Brain microvascular endothelial cell (primary cell): ENCODE measurements at regions not wholly inside any gene's neighbourhood (a gene's known extent, or its start where the extent isn't known, plus 50 kb on each side); places are given as distances from the start of the nearest gene placed in this dataset.
A peak's percentile ranks its signal among the peaks of the same experiment; 100 is the strongest.

Experiments
- DNase-seq: peaks from one replicate; pipeline ENCODE4 v3.0.0-alpha.2; 2020
- H3K27ac ChIP-seq: fragments of 250-450 bp; sonication (Bioruptor Pico); 2 replicates; pipeline ENCODE4 v1.5.1; 2020; ENCODE audit warnings: mild to moderate bottlenecking, moderate library complexity
- H3K27me3 ChIP-seq: fragments of 250-450 bp; sonication (Bioruptor Pico); replicated peaks from 2 replicates; pipeline ENCODE4 v1.5.1; 2020; ENCODE audit warnings: mild to moderate bottlenecking
- H3K36me3 ChIP-seq: fragments of 250-450 bp; sonication (Bioruptor Pico); replicated peaks from 2 replicates; pipeline ENCODE4 v1.5.1; 2020; ENCODE audit warnings: mild to moderate bottlenecking
- H3K4me3 ChIP-seq: 2 replicates; pipeline ENCODE4 v1.5.1; 2011; ENCODE audit warnings: low read depth, mild to moderate bottlenecking, control low read depth, low read length, moderate library complexity
- in situ Hi-C: cut with HindIII; loops from 2 replicates; pipeline ENCODE4 v1.10.0; 2017; ENCODE audit warnings: low sequenced_read_pairs, low pct_ligation_motif_present
- TF ChIP-seq, protein P1 (sequence below): IDR thresholded peaks from 2 replicates; pipeline ENCODE4 v1.5.1; 2011; ENCODE audit warnings: low read depth, mild to moderate bottlenecking, moderate library complexity, low read length, control low read depth, inconsistent platforms; ENCODE audit errors: missing control alignments

DNA sequence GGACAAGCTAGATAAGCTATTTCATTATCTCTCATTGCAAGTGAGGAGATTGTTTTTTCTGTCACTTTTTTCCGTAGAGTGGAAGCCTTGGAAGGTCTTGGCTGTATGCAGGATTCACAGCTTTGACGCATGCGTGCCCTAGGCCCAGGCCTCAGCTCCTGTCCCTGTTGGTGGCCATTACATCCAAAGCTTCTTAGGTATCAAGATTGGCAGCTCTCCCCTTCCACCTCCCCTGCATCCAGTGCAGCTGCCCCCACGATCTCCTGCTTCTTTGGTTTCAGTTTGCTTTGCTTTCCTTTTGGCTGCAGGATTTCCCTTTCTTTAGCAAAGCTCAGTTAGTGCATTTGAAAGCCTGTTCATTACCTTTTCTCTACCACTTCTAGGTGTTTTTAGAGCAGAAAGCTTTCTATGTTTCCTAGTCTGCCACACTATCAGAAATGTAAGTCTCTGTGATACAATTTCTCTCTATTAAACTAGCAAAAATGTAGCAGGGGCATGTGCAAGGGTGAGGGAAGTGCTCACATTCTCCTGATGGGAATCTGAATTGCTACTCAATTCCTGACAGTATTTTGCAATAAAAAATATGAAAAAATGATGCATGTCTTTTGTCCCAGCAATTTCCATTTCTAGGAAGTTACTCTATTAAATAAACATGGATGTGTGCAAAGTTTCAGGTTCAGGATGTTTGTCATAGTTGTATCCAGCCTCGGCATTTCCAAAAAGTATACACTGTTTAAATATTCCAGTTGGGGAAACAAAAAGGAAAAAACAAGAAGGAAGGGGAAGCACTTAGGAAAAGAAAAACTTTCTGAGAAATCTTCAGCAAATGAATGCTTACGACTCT is 91.2 kb downstream of the LIPG start:
- Histone ChIP-seq H3K27me3 (no peaks in the 10 kb centered on the region), H3K36me3 (no peaks in the 10 kb centered on the region), H3K27ac (no peak overlapping the region), H3K4me3 (no peak overlapping the region)
- no peak for DNase-seq
- in situ Hi-C loops: no loop called here
- TF ChIP-seq, protein P1, sequence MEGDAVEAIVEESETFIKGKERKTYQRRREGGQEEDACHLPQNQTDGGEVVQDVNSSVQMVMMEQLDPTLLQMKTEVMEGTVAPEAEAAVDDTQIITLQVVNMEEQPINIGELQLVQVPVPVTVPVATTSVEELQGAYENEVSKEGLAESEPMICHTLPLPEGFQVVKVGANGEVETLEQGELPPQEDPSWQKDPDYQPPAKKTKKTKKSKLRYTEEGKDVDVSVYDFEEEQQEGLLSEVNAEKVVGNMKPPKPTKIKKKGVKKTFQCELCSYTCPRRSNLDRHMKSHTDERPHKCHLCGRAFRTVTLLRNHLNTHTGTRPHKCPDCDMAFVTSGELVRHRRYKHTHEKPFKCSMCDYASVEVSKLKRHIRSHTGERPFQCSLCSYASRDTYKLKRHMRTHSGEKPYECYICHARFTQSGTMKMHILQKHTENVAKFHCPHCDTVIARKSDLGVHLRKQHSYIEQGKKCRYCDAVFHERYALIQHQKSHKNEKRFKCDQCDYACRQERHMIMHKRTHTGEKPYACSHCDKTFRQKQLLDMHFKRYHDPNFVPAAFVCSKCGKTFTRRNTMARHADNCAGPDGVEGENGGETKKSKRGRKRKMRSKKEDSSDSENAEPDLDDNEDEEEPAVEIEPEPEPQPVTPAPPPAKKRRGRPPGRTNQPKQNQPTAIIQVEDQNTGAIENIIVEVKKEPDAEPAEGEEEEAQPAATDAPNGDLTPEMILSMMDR: no peak

DNA sequence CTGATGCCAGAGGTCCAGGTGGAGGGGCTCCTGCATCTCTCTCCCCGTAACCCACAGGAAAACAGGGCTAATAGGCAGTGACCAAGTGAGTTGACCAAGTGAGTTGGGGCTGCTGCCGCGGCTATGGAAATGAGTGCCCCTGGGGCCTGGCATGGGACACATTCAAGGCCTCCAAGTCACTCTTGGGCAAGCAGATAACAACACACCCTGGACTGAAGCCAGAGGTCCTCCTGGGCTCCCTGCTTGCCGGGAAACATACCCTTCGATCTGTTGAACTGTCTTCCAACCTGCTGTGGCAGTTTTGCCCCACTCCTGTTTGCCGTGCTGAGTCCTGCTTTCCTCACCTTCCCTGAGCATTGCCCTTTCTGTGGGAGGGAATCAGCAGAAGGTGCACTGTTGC is 89.2 kb downstream of the LIPG start:
- in situ Hi-C loops: no loop called here
- TF ChIP-seq, protein P1: no peak
- Histone ChIP-seq H3K4me3 (no peak overlapping the region), H3K27me3 (no peaks in the 10 kb centered on the region), H3K27ac (no peak overlapping the region), H3K36me3 (no peaks in the 10 kb centered on the region)
- no peak for DNase-seq

DNA sequence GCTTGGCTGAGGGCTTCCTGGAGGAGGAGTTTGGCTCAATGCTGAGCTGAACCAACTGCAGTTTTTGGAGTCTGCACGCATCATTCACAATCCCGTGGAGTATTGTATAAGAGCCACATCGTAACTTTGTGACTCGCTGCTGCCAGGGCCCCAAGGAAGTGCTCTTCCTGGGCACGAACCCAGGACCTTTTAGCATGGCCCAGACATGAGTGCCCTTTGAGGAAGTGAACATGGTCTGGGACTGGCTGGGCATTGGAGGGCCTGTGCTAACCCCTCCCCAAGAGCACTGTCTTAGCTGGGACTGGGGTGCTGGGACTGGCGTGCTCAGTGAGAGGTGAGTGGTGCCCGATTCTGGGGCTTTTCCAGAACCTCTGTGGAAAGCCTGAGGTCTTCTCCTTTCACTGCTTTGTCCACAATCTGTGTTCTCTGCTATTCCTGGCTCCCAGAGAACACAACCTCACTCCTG is 88.6 kb downstream of the LIPG start:
- no peak for DNase-seq
- no peaks in the 10 kb centered on the region for H3K36me3 ChIP-seq
- TF ChIP-seq, protein P1: no peak
- H3K27me3 ChIP-seq: no peaks in the 10 kb centered on the region
- no peak overlapping the region for H3K27ac ChIP-seq
- in situ Hi-C loops: no loop called here
- H3K4me3 ChIP-seq: no peak overlapping the region

DNA sequence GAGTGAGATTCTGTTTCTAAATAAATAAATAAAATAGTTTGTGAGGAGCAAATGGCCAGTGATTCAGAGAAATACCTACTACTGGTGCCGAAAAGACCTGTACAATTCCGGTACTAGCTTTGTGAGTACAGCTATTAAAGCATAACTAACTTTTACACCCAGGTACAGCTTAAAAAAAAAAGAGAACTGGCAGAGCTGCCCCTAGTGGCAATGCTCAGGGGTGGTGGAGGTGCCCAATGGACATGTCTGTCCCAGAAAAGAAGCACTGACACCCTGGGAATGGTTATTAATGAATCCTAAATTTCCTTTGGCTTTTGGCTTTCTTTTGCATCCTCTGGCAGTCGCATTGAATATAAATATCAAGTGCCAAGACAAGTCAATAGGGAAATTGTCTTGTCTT is 87.0 kb downstream of the LIPG start:
- no peaks in the 10 kb centered on the region for H3K36me3 ChIP-seq
- no peak for DNase-seq
- TF ChIP-seq, protein P1: peak; percentile 33
- no peak overlapping the region for H3K27ac ChIP-seq
- H3K27me3 ChIP-seq: no peaks in the 10 kb centered on the region
- in situ Hi-C loops: no loop called here
- no peak overlapping the region for H3K4me3 ChIP-seq
